Neutrophil (primary cell): ENCODE measurements at regions not wholly inside any gene's neighbourhood (a gene's known extent, or its start where the extent isn't known, plus 50 kb on each side); places are given as distances from the start of the nearest gene placed in this dataset.

Experiments
- H3K27ac ChIP-seq: fragments of 200-600 bp; sonication (generic); 2 replicates; pipeline ENCODE4 v1.5.1; 2016; ENCODE audit warnings: mild to moderate bottlenecking, moderate library complexity
- H3K27me3 ChIP-seq: fragments of 200-600 bp; sonication (generic); 2 replicates; pipeline ENCODE4 v1.6.0; 2016; ENCODE audit warnings: mild to moderate bottlenecking
- H3K36me3 ChIP-seq: fragments of 200-600 bp; sonication (generic); 2 replicates; pipeline ENCODE4 v1.5.1; 2017
- H3K4me1 ChIP-seq, 2 experiments: fragments of 200-600 bp in 1 of 2; sonication (generic) in 1 of 2; 1 replicate in 1 of 2; 2 replicates in 1 of 2; pipeline versions ENCODE4 v1.5.1 to v1.6.1; 2013 to 2016; ENCODE audit warnings: low read depth in 1 of 2, low read length in 1 of 2, mild to moderate bottlenecking in 1 of 2, moderate library complexity in 1 of 2; ENCODE audit not compliant: control insufficient read depth in 1 of 2, insufficient read depth in 1 of 2
- H3K4me3 ChIP-seq, 2 experiments: fragments of 200-600 bp in 1 of 2; sonication (generic) in 1 of 2; 1 replicate in 1 of 2; 2 replicates in 1 of 2; pipeline ENCODE4 v1.5.1; 2013 to 2016; ENCODE audit warnings: low read depth in 1 of 2, low read length in 1 of 2, mild to moderate bottlenecking in 1 of 2, moderate library complexity in 1 of 2
- H3K9me3 ChIP-seq: fragments of 200-600 bp; sonication (generic); 2 replicates; pipeline ENCODE4 v1.5.1; 2016
- CTCF ChIP-seq: fragments of 200-600 bp; sonication (generic); IDR thresholded peaks from 2 replicates; pipeline ENCODE4 v1.5.1; 2016; ENCODE audit warnings: antibody characterized with exemption

GRCh38 chr11:109929308-109929707, 163.9 kb upstream of the ZC3H12C start:
- Histone ChIP-seq H3K4me3 (no peak overlapping the region), H3K36me3 (no peaks in the 10 kb centered on the region), H3K4me1 (no peaks in the 10 kb centered on the region), H3K9me3 (no peaks in the 10 kb centered on the region), H3K27me3 (no peaks in the 10 kb centered on the region), H3K27ac (no peak overlapping the region)
- no peak for TF ChIP-seq CTCF

- TF ChIP-seq CTCF, result no peak
- no peaks in the 10 kb centered on the region for H3K27me3 ChIP-seq
- H3K36me3 ChIP-seq, result no peaks in the 10 kb centered on the region
- no peaks in the 10 kb centered on the region for H3K9me3 ChIP-seq
- H3K4me3 ChIP-seq, result no peak overlapping the region
- H3K27ac ChIP-seq, result no peak overlapping the region
- H3K4me1 ChIP-seq, result no peaks in the 10 kb centered on the region
These were observed 160.1 kb upstream of the ZC3H12C start for GRCh38 chr11:109933126-109933525.

- no peak overlapping the region for H3K27ac ChIP-seq
- no peaks in the 10 kb centered on the region for H3K27me3 ChIP-seq
- no peaks in the 10 kb centered on the region for H3K36me3 ChIP-seq
- H3K4me3 ChIP-seq, result no peak overlapping the region
- H3K9me3 ChIP-seq, result no peaks in the 10 kb centered on the region
- TF ChIP-seq CTCF, result no peak
- no peaks in the 10 kb centered on the region for H3K4me1 ChIP-seq
These were observed 159.0 kb upstream of the ZC3H12C start for GRCh38 chr11:109934151-109934550.

GRCh38 chr11:109936661-109937180, 156.5 kb upstream of the ZC3H12C start:
- Histone ChIP-seq H3K4me3 (no peak overlapping the region), H3K36me3 (no peaks in the 10 kb centered on the region), H3K4me1 (no peaks in the 10 kb centered on the region), H3K27ac (no peak overlapping the region), H3K9me3 (no peaks in the 10 kb centered on the region), H3K27me3 (no peaks in the 10 kb centered on the region)
- TF ChIP-seq CTCF, result no peak

- Histone ChIP-seq H3K27me3 (no peaks in the 10 kb centered on the region), H3K9me3 (no peaks in the 10 kb centered on the region), H3K4me1 (no peaks in the 10 kb centered on the region), H3K27ac (no peak overlapping the region), H3K36me3 (no peaks in the 10 kb centered on the region), H3K4me3 (no peak overlapping the region)
- TF ChIP-seq CTCF, result no peak
These were observed 155.2 kb upstream of the ZC3H12C start for GRCh38 chr11:109937968-109938367.
